H1 (cell line): ENCODE measurements at regions not wholly inside any gene's neighbourhood (a gene's known extent, or its start where the extent isn't known, plus 50 kb on each side); places are given as distances from the start of the nearest gene placed in this dataset.
A peak's percentile ranks its signal among the peaks of the same experiment; 100 is the strongest.

Experiments
- CTCF ChIA-PET: fragments of 300-600 bp; sonication (Branson Sonifier 250); formaldehyde crosslinking; loops from one replicate; lab custom pipeline; 2021; ENCODE audit not compliant: partially characterized antibody; lab: Charles Lee
- POLR2A ChIA-PET: fragments of 300-600 bp; sonication (Branson Sonifier 250); formaldehyde crosslinking; loops from one replicate; lab custom pipeline; 2021; ENCODE audit warnings: inconsistent platforms; ENCODE audit not compliant: partially characterized antibody; lab: Charles Lee
- DNase-seq, 2 experiments: peaks; one replicate each; pipeline versions ENCODE4 v3.0.0 to v3.0.0-alpha.2; 2010 to 2022; ENCODE audit warnings: low spot score in 2 of 2, low read depth in 1 of 2, mixed read lengths in 1 of 2
- FAIRE-seq: peaks from 2 replicates; lab custom pipeline; 2011; peaks lifted over from hg19 to GRCh38; lab: Jason Lieb, UNC
- H2AFZ ChIP-seq: 2 replicates; pipeline ENCODE4 v1.8.1; 2012; ENCODE audit warnings: low read length, inconsistent platforms
- H2AK5ac ChIP-seq: 2 replicates; pipeline ENCODE4 v1.6.1; 2013; ENCODE audit warnings: low read depth, low read length
- H2BK120ac ChIP-seq: replicated peaks from 2 replicates; pipeline ENCODE3; 2013; ENCODE audit warnings: low read depth, low read length, inconsistent platforms
- H2BK12ac ChIP-seq: 2 replicates; pipeline ENCODE4 v1.6.1; 2013; ENCODE audit warnings: low read depth, low read length
- H2BK15ac ChIP-seq: 2 replicates; pipeline ENCODE4 v1.6.1; 2013; ENCODE audit warnings: low read length
- H2BK20ac ChIP-seq: 2 replicates; pipeline ENCODE4 v1.6.1; 2013; ENCODE audit warnings: low read length
- H2BK5ac ChIP-seq: 2 replicates; pipeline ENCODE4 v1.6.1; 2013; ENCODE audit warnings: low read depth, low read length
- H3K14ac ChIP-seq: 2 replicates; pipeline ENCODE4 v1.6.1; 2013; ENCODE audit warnings: inconsistent platforms; ENCODE audit not compliant: insufficient read length
- H3K18ac ChIP-seq: 2 replicates; pipeline ENCODE4 v1.6.1; 2013; ENCODE audit warnings: low read length; ENCODE audit errors: extremely low read depth
- H3K23ac ChIP-seq: 2 replicates; pipeline ENCODE4 v1.6.1; 2013; ENCODE audit warnings: inconsistent platforms; ENCODE audit not compliant: insufficient read length
- H3K23me2 ChIP-seq: 2 replicates; pipeline ENCODE4 v1.6.1; 2013; ENCODE audit warnings: low read depth, low read length
- H3K27ac ChIP-seq: 2 replicates; pipeline ENCODE4 v1.6.1; 2011; ENCODE audit warnings: low read depth, low read length, inconsistent platforms
- H3K27me3 ChIP-seq, 4 experiments: replicated peaks in 1 of 4; 1 replicate in 1 of 4; 2 replicates in 3 of 4; pipeline versions ENCODE4 v1.6.1 to v1.8.1; 2011 to 2013; ENCODE audit warnings: low read length in 3 of 4, mild to moderate bottlenecking in 3 of 4, inconsistent platforms in 2 of 4, mixed read lengths in 2 of 4, moderate library complexity in 1 of 4; ENCODE audit not compliant: control insufficient read depth in 3 of 4, insufficient read depth in 3 of 4; ENCODE audit errors: extremely low read depth in 1 of 4
- H3K36me3 ChIP-seq, 4 experiments: 2 replicates each; pipeline versions ENCODE4 v1.6.1 to v1.8.1; 2011 to 2013; ENCODE audit warnings: mild to moderate bottlenecking in 4 of 4, low read length in 3 of 4, moderate library complexity in 2 of 4, control low read depth in 1 of 4, inconsistent platforms in 1 of 4; ENCODE audit not compliant: insufficient read depth in 4 of 4, control insufficient read depth in 2 of 4
- H3K4ac ChIP-seq: replicated peaks from 2 replicates; pipeline ENCODE3; 2013; ENCODE audit warnings: low read length, low read depth, mixed read lengths, inconsistent platforms; ENCODE audit not compliant: insufficient read length
- H3K4me1 ChIP-seq, 4 experiments: replicated peaks in 1 of 4; 1 replicate in 1 of 4; 2 replicates in 3 of 4; pipeline versions ENCODE4 v1.6.1 to v1.8.1; 2011 to 2013; ENCODE audit warnings: low read length in 3 of 4, inconsistent platforms in 2 of 4, mixed read lengths in 1 of 4; ENCODE audit not compliant: insufficient read depth in 4 of 4, control insufficient read depth in 3 of 4
- H3K4me2 ChIP-seq, 2 experiments: 2 replicates each; pipeline versions ENCODE4 v1.6.1 to v1.8.1; 2011 to 2013; ENCODE audit warnings: low read depth in 2 of 2, low read length in 2 of 2, control low read depth in 1 of 2, inconsistent platforms in 1 of 2, mild to moderate bottlenecking in 1 of 2; ENCODE audit not compliant: insufficient read depth in 1 of 2
- H3K4me3 ChIP-seq, 4 experiments: fragments of 200-600, 300-600 bp in 1 of 4; sonication (generic), shearing (Covaris generic), sonication (Bioruptor Twin) in 1 of 4; 2 replicates each; pipeline versions ENCODE4 v1.5.1 to v1.8.1; 2011 to 2016; ENCODE audit warnings: low read length in 4 of 4, low read depth in 3 of 4, control low read depth in 2 of 4, inconsistent platforms in 2 of 4, mild to moderate bottlenecking in 2 of 4, mixed read lengths in 1 of 4, moderate library complexity in 1 of 4; ENCODE audit not compliant: insufficient read depth in 2 of 4; ENCODE audit errors: extremely low read depth in 1 of 4
- H3K56ac ChIP-seq: replicated peaks from 2 replicates; pipeline ENCODE3; 2013; ENCODE audit warnings: low read depth, mild to moderate bottlenecking, mixed read lengths, low read length, inconsistent platforms; ENCODE audit not compliant: insufficient read length
- H3K79me1 ChIP-seq: 2 replicates; pipeline ENCODE4 v1.6.1; 2013; ENCODE audit warnings: low read depth, low read length, control low read depth
- H3K79me2 ChIP-seq, 2 experiments: 2 replicates each; pipeline versions ENCODE4 v1.6.1 to v1.8.1; 2012 to 2013; ENCODE audit warnings: low read length in 2 of 2, mild to moderate bottlenecking in 2 of 2, inconsistent platforms in 1 of 2; ENCODE audit not compliant: insufficient read depth in 2 of 2, control insufficient read depth in 1 of 2
- H3K9ac ChIP-seq, 4 experiments: replicated peaks in 1 of 4; 1 replicate in 1 of 4; 2 replicates in 3 of 4; pipeline versions ENCODE4 v1.6.1 to v1.8.1; 2011 to 2013; ENCODE audit warnings: low read depth in 3 of 4, low read length in 3 of 4, control low read depth in 2 of 4, mild to moderate bottlenecking in 2 of 4, moderate library complexity in 2 of 4, inconsistent platforms in 1 of 4; ENCODE audit errors: extremely low read depth in 1 of 4
- H3K9me3 ChIP-seq, 2 experiments: 2 replicates each; pipeline versions ENCODE4 v1.6.1 to v1.8.1; 2012 to 2013; ENCODE audit warnings: mild to moderate bottlenecking in 2 of 2, moderate library complexity in 2 of 2, control low read depth in 1 of 2, inconsistent platforms in 1 of 2, low read depth in 1 of 2, low read length in 1 of 2, mixed read lengths in 1 of 2; ENCODE audit not compliant: insufficient read depth in 2 of 2
- H4K20me1 ChIP-seq, 2 experiments: replicated peaks in 1 of 2; 2 replicates each; pipeline versions ENCODE3 to v1.8.1; 2011 to 2013; ENCODE audit warnings: inconsistent platforms in 2 of 2, low read length in 2 of 2, mild to moderate bottlenecking in 1 of 2; ENCODE audit not compliant: insufficient read depth in 2 of 2, control insufficient read depth in 1 of 2
- H4K5ac ChIP-seq: 2 replicates; pipeline ENCODE4 v1.6.1; 2013; ENCODE audit warnings: low read length, low read depth, mixed read lengths, inconsistent platforms; ENCODE audit not compliant: insufficient read length
- H4K8ac ChIP-seq: 2 replicates; pipeline ENCODE4 v1.8.0; 2013; ENCODE audit warnings: mild to moderate bottlenecking, moderate library complexity, low read length, inconsistent platforms; ENCODE audit not compliant: insufficient read depth; ENCODE audit errors: extremely low read depth
- H4K91ac ChIP-seq: replicated peaks from 2 replicates; pipeline ENCODE3; 2013; ENCODE audit warnings: low read length, mixed read lengths, inconsistent platforms; ENCODE audit not compliant: insufficient read length
- ASH2L ChIP-seq: fragments of 200-600, 300-600 bp; sonication (generic); IDR thresholded peaks from one replicate; pipeline ENCODE4 v1.7.1; 2017; ENCODE audit warnings: low read length
- CTBP2 ChIP-seq: IDR thresholded peaks from 2 replicates; pipeline ENCODE4 v1.7.0; 2011; ENCODE audit warnings: borderline replicate concordance, mild to moderate bottlenecking, moderate library complexity, mixed read lengths, low read length; ENCODE audit not compliant: insufficient read depth, insufficient read length
- EGR1 ChIP-seq: IDR thresholded peaks from 2 replicates; pipeline ENCODE4 v1.6.1; 2011; ENCODE audit warnings: low read depth, low read length, borderline replicate concordance
- HDAC2 ChIP-seq, 2 experiments: fragments of 300-600 bp in 1 of 2; sonication (generic) in 1 of 2; IDR thresholded peaks; 2 replicates each; pipeline ENCODE4 v1.6.1; 2011 to 2012; ENCODE audit warnings: low read depth in 2 of 2, low read length in 2 of 2, mild to moderate bottlenecking in 2 of 2, moderate library complexity in 2 of 2, borderline replicate concordance in 1 of 2, inconsistent platforms in 1 of 2
- POU5F1 ChIP-seq: IDR thresholded peaks from 2 replicates; pipeline ENCODE4 v1.6.1; 2011; ENCODE audit warnings: low read depth, mild to moderate bottlenecking, low read length, moderate library complexity
- SRF ChIP-seq: IDR thresholded peaks from 2 replicates; pipeline ENCODE4 v1.6.1; 2011; ENCODE audit warnings: mild to moderate bottlenecking, low read depth, low read length, moderate library complexity
- TAF1 ChIP-seq: IDR thresholded peaks from 2 replicates; pipeline ENCODE4 v1.6.1; 2011; ENCODE audit warnings: mild to moderate bottlenecking, low read depth, low read length
- TBP ChIP-seq: IDR thresholded peaks from 2 replicates; pipeline ENCODE4 v1.6.1; 2011; ENCODE audit warnings: low read depth, low read length, improper control_type of control experiment
- TCF12 ChIP-seq: IDR thresholded peaks from 2 replicates; pipeline ENCODE4 v1.6.1; 2011; ENCODE audit warnings: low read depth, mild to moderate bottlenecking, low read length
- TEAD4 ChIP-seq: IDR thresholded peaks from 2 replicates; pipeline ENCODE4 v1.6.1; 2012; ENCODE audit warnings: low read depth, low read length, inconsistent platforms, mixed read lengths
- WGBS, 2 experiments: shearing (Covaris generic) in 1 of 2; methylation state at CpG; one replicate each; pipeline versions ENCODE4 v1.1.6 to v1.1.7; 2013 to 2015; ENCODE audit warnings: low lambda C conversion rate in 2 of 2, mixed read lengths in 2 of 2, inconsistent platforms in 1 of 2, low coverage in 1 of 2, missing lambda C conversion rate in 1 of 2; ENCODE audit not compliant: insufficient replicate concordance in 2 of 2, insufficient coverage in 1 of 2, insufficient read length in 1 of 2; ENCODE audit errors: extremely low coverage in 1 of 2, missing lambda C conversion rate in 1 of 2; 5-methylcytosine and 5-hydroxymethylcytosine counted together

GRCh38 chr7:4531236-4531635 lies 150.9 kb upstream of the FOXK1 start:
- peak in 1 of 2 experiments; percentile 13 for DNase-seq

More at GRCh38 chr7:4531236-4531635, 150.9 kb upstream of the FOXK1 start:
- no peaks in the 10 kb centered on the region for H3K36me3 ChIP-seq
- no peak overlapping the region for H2BK15ac ChIP-seq
- no peak overlapping the region; the same call in 1 of the 2 replicates for H3K27ac ChIP-seq
- 51% methylated on average over 7 of the region's 7 CpGs; no CpG with 5 or more reads in 1 of the 2 experiments for WGBS, 2 experiments
- POLR2A ChIA-PET = interaction anchor here (0.7 to 1.1 kb wide), 2 partner anchors 30 to 118 kb away, joined by 3 read pairs; no protein-coding TSS in a partner anchor
- peaks cover 13 to 20% of the 10 kb centered on the region in 2 experiments for H3K9me3 ChIP-seq
- no peak overlapping the region for H2BK20ac ChIP-seq
- H2AK5ac ChIP-seq = no peak overlapping the region
- H3K79me2 ChIP-seq = no peaks in the 10 kb centered on the region
- H2BK120ac ChIP-seq = no peak overlapping the region
- H3K9ac ChIP-seq = no peak overlapping the region
- H3K23ac ChIP-seq = no peak overlapping the region
- H3K4me2 ChIP-seq = 0 out of 4 replicates have a peak overlapping the region, but pooled peaks of 1 of the 2 experiments have one; percentile 14
- H4K5ac ChIP-seq = no peak overlapping the region
- peak overlapping the region in 2 of 4 experiments; percentile 1 to 24; a peak in 1 of 8 replicates for H3K4me3 ChIP-seq
- H3K23me2 ChIP-seq = no peaks in the 10 kb centered on the region
- H3K14ac ChIP-seq = no peak overlapping the region
- no peak overlapping the region for H2BK12ac ChIP-seq
- no peak overlapping the region for H3K4ac ChIP-seq
- no peaks in the 10 kb centered on the region for H3K79me1 ChIP-seq
- no peak overlapping the region for H4K91ac ChIP-seq
- no peak for FAIRE-seq
- CTCF ChIA-PET = interaction anchor here (0.7 to 1.7 kb wide), 5 partner anchors 9 to 159 kb away, joined by 3 to 6 read pairs (median 3); no protein-coding TSS in a partner anchor
- no peak overlapping the region for H4K8ac ChIP-seq
- no peaks in the 10 kb centered on the region for H3K27me3 ChIP-seq
- no peaks in the 10 kb centered on the region for H3K4me1 ChIP-seq
- H4K20me1 ChIP-seq = no peaks in the 10 kb centered on the region
- H3K56ac ChIP-seq = no peak overlapping the region
- no peak overlapping the region for H2AFZ ChIP-seq
- no peak overlapping the region for H3K18ac ChIP-seq
- TF ChIP-seq ASH2L (no peak), SRF (no peak), TBP (0 out of 2 replicates have a peak, but pooled peaks have one; percentile 23), TEAD4 (no peak), HDAC2 (IDR thresholded peaks at IDR 0.05; ENCODE audit: borderline replicate concordance in 1 of 2, low read depth in 2 of 2, low read length in 2 of 2) (no peak), TAF1 (0 out of 2 replicates have a peak, but pooled peaks have one; percentile 12), POU5F1 (0 out of 2 replicates have a peak, but pooled peaks have one; percentile 42), EGR1 (no peak), TCF12 (no peak), CTBP2 (no peak)
- no peak overlapping the region for H2BK5ac ChIP-seq
